ENCODE measurements at regions not wholly inside any gene's neighbourhood (a gene's known extent, or its start where the extent isn't known, plus 50 kb on each side); places are given as distances from the start of the nearest gene placed in this dataset.

GRCh38 chr6:141764388-141764787 is 368.3 kb upstream of the GJE1 start:
- H3K9me1 ChIP-seq (ENCODE audit: control insufficient read depth, insufficient read depth, low read length), result no peaks in the 10 kb centered on the region
- no peak for TF ChIP-seq ZNF431 (CRISPR knock-in tag; IDR thresholded peaks at IDR 0.05)
- no peak for TF ChIP-seq JUND (IDR thresholded peaks at IDR 0.05; ENCODE audit: borderline replicate concordance, low read depth, low read length)
- TF ChIP-seq JUND (tag; IDR thresholded peaks at IDR 0.05; ENCODE audit: borderline replicate concordance, low read depth, low read length), result no peak
- TF ChIP-seq SNAPC5 (CRISPR knock-in tag; IDR thresholded peaks at IDR 0.05), result no peak
- no peak for TF ChIP-seq CUX1 (CRISPR knock-in tag; IDR thresholded peaks at IDR 0.05)
- no peak overlapping the region for H2AFZ ChIP-seq (ENCODE audit: low read depth, low read length)
- H3K4me1 ChIP-seq (replicated peaks in 1 of 2; ENCODE audit: control insufficient read depth in 2 of 2, insufficient read depth in 2 of 2, low read length in 2 of 2), result no peaks in the 10 kb centered on the region
- ATAC-seq (no peak), DNase-seq (ENCODE audit: extremely low read depth in 1 of 4, low spot score in 3 of 4) (no peak), FAIRE-seq (no peak)
- no TSS peak for BruUV-seq (replicated peaks)
- no peak overlapping the region for H3K4me2 ChIP-seq (ENCODE audit: insufficient read depth, low read length)
- no peaks in the 10 kb centered on the region for H4K20me1 ChIP-seq (replicated peaks; ENCODE audit: control insufficient read depth, insufficient read depth, low read length)
- H3K79me2 ChIP-seq (ENCODE audit: control insufficient read depth, insufficient read depth, low read length), result no peaks in the 10 kb centered on the region
- no peak overlapping the region for H3K27ac ChIP-seq (ENCODE audit: extremely low read depth, low read depth, low read length)
- H3K9ac ChIP-seq (ENCODE audit: insufficient read depth in 1 of 2, low read depth in 2 of 2, low read length in 2 of 2), result no peak overlapping the region
- ChIA-PET CTCF (ENCODE audit: low intra/inter-chr PET ratio) (no interaction called here), POLR2A (no interaction called here)
- in situ Hi-C loops (cut with MboI) (no loop called here), intact Hi-C loops (cut with micrococcal nuclease) (no loop called here)
- no peak overlapping the region for H3K4me3 ChIP-seq
- H3K36me3 ChIP-seq (ENCODE audit: control insufficient read depth, insufficient read depth, low read length), result no peaks in the 10 kb centered on the region
- no peaks in the 10 kb centered on the region for H3K27me3 ChIP-seq (ENCODE audit: control insufficient read depth in 2 of 2, insufficient read depth in 2 of 2, low read length in 2 of 2)
- no peaks in the 10 kb centered on the region for H3K9me3 ChIP-seq (replicated peaks; ENCODE audit: control insufficient read depth, insufficient read depth, low read depth, low read length)

Data from K562 (cell line).